Heart left ventricle (tissue), 13 donors: ENCODE measurements at regions not wholly inside any gene's neighbourhood (a gene's known extent, or its start where the extent isn't known, plus 50 kb on each side); places are given as distances from the start of the nearest gene placed in this dataset.

ENCODE experiments used
- POLR2A ChIP-seq, 2 donors: fragments of 450-650 bp; IDR thresholded peaks; one replicate each; pipeline ENCODE4 v1.6.1; 2017; ENCODE audit warnings: antibody characterized with exemption in 2 of 2, mild to moderate bottlenecking in 2 of 2, moderate library complexity in 2 of 2
- TF ChIP-seq, protein P1 (sequence below), 12 donors: fragments of 200-600 bp; sonication (generic) in 4 of 12; IDR thresholded peaks; one replicate each; pipeline versions ENCODE4 v1.5.0 to v1.8.0; 2018 to 2022; ENCODE audit warnings: antibody characterized with exemption in 12 of 12, mild to moderate bottlenecking in 5 of 12
- donor health status: ischemic (EF 13 %, LVEDD 7.1; RV severe dilation, severe dysfunction).
- donor health status: DM: no; HTN: yes; CAD: no.
- donor health status: DM: no; HTN: no; CAD: no.
- donor health status: ischemic (EF 25% LVEDD 6.9; RV normal size, moderate dysfunction).
- donor health status: ischemic (EF 25% LVEDD 5.7; RV mildly dilated, moderate dysfunction).
- donor health status: ischemic (EF 35%, LVEDD 5.7; RV mildly dilated, moderate dysfunction).
- donor health status: nonischemic (EF 11% LVEDD 7.7; RV severe dilation, severe dysfunction).
- donor health status: DM: yes; HTN: yes; CAD: no.
- donor health status: PGD.
- donor health status: ischemic (EF 29% LVEDD 5.4; RV normal size, mild dysfunction).
- donor health status: nonischemic (EF 23%, LVEDD 6.1; RV moderate dilation, normal function).

- TF ChIP-seq, protein P1, sequence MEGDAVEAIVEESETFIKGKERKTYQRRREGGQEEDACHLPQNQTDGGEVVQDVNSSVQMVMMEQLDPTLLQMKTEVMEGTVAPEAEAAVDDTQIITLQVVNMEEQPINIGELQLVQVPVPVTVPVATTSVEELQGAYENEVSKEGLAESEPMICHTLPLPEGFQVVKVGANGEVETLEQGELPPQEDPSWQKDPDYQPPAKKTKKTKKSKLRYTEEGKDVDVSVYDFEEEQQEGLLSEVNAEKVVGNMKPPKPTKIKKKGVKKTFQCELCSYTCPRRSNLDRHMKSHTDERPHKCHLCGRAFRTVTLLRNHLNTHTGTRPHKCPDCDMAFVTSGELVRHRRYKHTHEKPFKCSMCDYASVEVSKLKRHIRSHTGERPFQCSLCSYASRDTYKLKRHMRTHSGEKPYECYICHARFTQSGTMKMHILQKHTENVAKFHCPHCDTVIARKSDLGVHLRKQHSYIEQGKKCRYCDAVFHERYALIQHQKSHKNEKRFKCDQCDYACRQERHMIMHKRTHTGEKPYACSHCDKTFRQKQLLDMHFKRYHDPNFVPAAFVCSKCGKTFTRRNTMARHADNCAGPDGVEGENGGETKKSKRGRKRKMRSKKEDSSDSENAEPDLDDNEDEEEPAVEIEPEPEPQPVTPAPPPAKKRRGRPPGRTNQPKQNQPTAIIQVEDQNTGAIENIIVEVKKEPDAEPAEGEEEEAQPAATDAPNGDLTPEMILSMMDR (IDR thresholded peaks at IDR 0.05) = no peak
- TF ChIP-seq POLR2A (IDR thresholded peaks at IDR 0.05) = no peak
These were observed 238.4 kb upstream of the DDI1 start for GRCh38 chr11:103798026-103798425.
